ENCODE measurements at regions not wholly inside any gene's neighbourhood (a gene's known extent, or its start where the extent isn't known, plus 50 kb on each side); places are given as distances from the start of the nearest gene placed in this dataset.
A peak's percentile ranks its signal among the peaks of the same experiment; 100 is the strongest.

- H3K27me3 Mint-ChIP-seq: peaks cover 0 to 28% (median 0%) of the 10 kb centered on the region in 5 donors
- H3K27ac Mint-ChIP-seq: no peak overlapping the region
- no peak overlapping the region for H3K4me3 Mint-ChIP-seq
- DNase-seq: no peak
- peaks cover 0 to 7% (median 0%) of the 10 kb centered on the region in 5 donors for H3K36me3 Mint-ChIP-seq
- H3K27me3 ChIP-seq (ENCODE audit: control insufficient read depth in 2 of 2, insufficient read depth in 2 of 2, low read length in 2 of 2): no peaks in the 10 kb centered on the region
- no peaks in the 10 kb centered on the region for H3K36me3 ChIP-seq (ENCODE audit: control insufficient read depth in 2 of 3, insufficient read depth in 3 of 3, low read length in 3 of 3)
- peaks cover 0 to 25% (median 11%) of the 10 kb centered on the region in 11 donors for H3K9me3 Mint-ChIP-seq
- H3K4me1 Mint-ChIP-seq: no peaks in the 10 kb centered on the region
- ChIA-PET POLR2A (no interaction called here), CTCF (no interaction called here)
- H3K4me3 ChIP-seq (ENCODE audit: low read length): no peak overlapping the region
- no peak overlapping the region for H3K27ac ChIP-seq (ENCODE audit: low read depth, low read length)
- no peak for ATAC-seq
- intact Hi-C loops (cut with micrococcal nuclease): no loop called here
- H3K4me1 ChIP-seq (ENCODE audit: control insufficient read depth in 2 of 2, insufficient read depth in 2 of 2, low read length in 2 of 2): no peaks in the 10 kb centered on the region
- peaks cover 0 to 16% (median 0%) of the 10 kb centered on the region in 3 experiments for H3K9me3 ChIP-seq (ENCODE audit: control insufficient read depth in 2 of 3, low read length in 3 of 3)
Measured at GRCh38 chr11:71329165-71329510, 76.8 kb upstream of the SHANK2 start.

GRCh38 chr11:71327156-71328085 is 75.0 kb upstream of the SHANK2 start:
- no peaks in the 10 kb centered on the region for H3K4me1 ChIP-seq (ENCODE audit: control insufficient read depth in 2 of 2, insufficient read depth in 2 of 2, low read length in 2 of 2)
- no peaks in the 10 kb centered on the region for H3K36me3 ChIP-seq (ENCODE audit: control insufficient read depth in 2 of 3, insufficient read depth in 3 of 3, low read length in 3 of 3)
- Mint-ChIP-seq H3K9me3 (peaks cover 0 to 10% (median 2%) of the 10 kb centered on the region in 11 donors), H3K27ac (no peak overlapping the region), H3K4me3 (no peak overlapping the region), H3K27me3 (peaks cover 0 to 39% (median 8%) of the 10 kb centered on the region in 5 donors), H3K36me3 (peaks cover 0 to under 1% (median 0%) of the 10 kb centered on the region in 5 donors), H3K4me1 (no peaks in the 10 kb centered on the region)
- POLR2A ChIA-PET: no interaction called here
- intact Hi-C loops (cut with micrococcal nuclease): no loop called here
- DNase-seq (no peak), ATAC-seq (no peak)
- no peaks in the 10 kb centered on the region for H3K9me3 ChIP-seq (ENCODE audit: control insufficient read depth in 2 of 3, low read length in 3 of 3)
- no peak overlapping the region for H3K4me3 ChIP-seq (ENCODE audit: low read length)
- H3K27ac ChIP-seq (ENCODE audit: low read depth, low read length): no peak overlapping the region
- H3K27me3 ChIP-seq (ENCODE audit: control insufficient read depth in 2 of 2, insufficient read depth in 2 of 2, low read length in 2 of 2): no peaks in the 10 kb centered on the region
- CTCF ChIA-PET: no interaction called here

- DNase-seq: no peak
- ChIA-PET CTCF (no interaction called here), POLR2A (no interaction called here)
- Mint-ChIP-seq H3K27me3 (peaks cover 0 to 39% (median 8%) of the 10 kb centered on the region in 5 donors), H3K4me3 (no peak overlapping the region), H3K4me1 (no peaks in the 10 kb centered on the region), H3K9me3 (peaks cover 0 to 3% (median 0%) of the 10 kb centered on the region in 11 donors), H3K27ac (no peak overlapping the region), H3K36me3 (peaks cover 0 to under 1% (median 0%) of the 10 kb centered on the region in 5 donors)
- Histone ChIP-seq H3K27ac (ENCODE audit: low read depth, low read length) (no peak overlapping the region), H3K27me3 (ENCODE audit: control insufficient read depth in 2 of 2, insufficient read depth in 2 of 2, low read length in 2 of 2) (no peaks in the 10 kb centered on the region), H3K9me3 (ENCODE audit: control insufficient read depth in 2 of 3, low read length in 3 of 3) (no peaks in the 10 kb centered on the region), H3K4me1 (ENCODE audit: control insufficient read depth in 2 of 2, insufficient read depth in 2 of 2, low read length in 2 of 2) (no peaks in the 10 kb centered on the region), H3K4me3 (ENCODE audit: low read length) (no peak overlapping the region), H3K36me3 (ENCODE audit: control insufficient read depth in 2 of 3, insufficient read depth in 3 of 3, low read length in 3 of 3) (no peaks in the 10 kb centered on the region)
- no peak for ATAC-seq
- intact Hi-C loops (cut with micrococcal nuclease): no loop called here
Measured at GRCh38 chr11:71326328-71326940, 74.1 kb upstream of the SHANK2 start.

- no peak for DNase-seq
Measured at GRCh38 chr11:71325418-71326327, 73.3 kb upstream of the SHANK2 start.

GRCh38 chr11:71324788-71325417 is 72.5 kb upstream of the SHANK2 start:
- H3K27ac Mint-ChIP-seq: peak overlapping the region in 1 of 9 donors; percentile 28
- ATAC-seq: no peak
- H3K9me3 ChIP-seq (ENCODE audit: control insufficient read depth in 2 of 3, low read length in 3 of 3): no peaks in the 10 kb centered on the region

More at GRCh38 chr11:71325418-71326327, 73.3 kb upstream of the SHANK2 start:
- Mint-ChIP-seq H3K4me3 (no peak overlapping the region), H3K36me3 (peaks cover 0 to 4% (median 0%) of the 10 kb centered on the region in 5 donors), H3K27me3 (peaks cover 0 to 39% (median 15%) of the 10 kb centered on the region in 5 donors), H3K4me1 (no peaks in the 10 kb centered on the region), H3K27ac (peak overlapping the region in 1 of 9 donors; percentile 28), H3K9me3 (no peaks in the 10 kb centered on the region)
- Histone ChIP-seq H3K27me3 (ENCODE audit: control insufficient read depth in 2 of 2, insufficient read depth in 2 of 2, low read length in 2 of 2) (no peaks in the 10 kb centered on the region), H3K4me3 (ENCODE audit: low read length) (no peak overlapping the region), H3K27ac (ENCODE audit: low read depth, low read length) (no peak overlapping the region), H3K4me1 (ENCODE audit: control insufficient read depth in 2 of 2, insufficient read depth in 2 of 2, low read length in 2 of 2) (no peaks in the 10 kb centered on the region), H3K9me3 (ENCODE audit: control insufficient read depth in 2 of 3, low read length in 3 of 3) (no peaks in the 10 kb centered on the region), H3K36me3 (ENCODE audit: control insufficient read depth in 2 of 3, insufficient read depth in 3 of 3, low read length in 3 of 3) (no peaks in the 10 kb centered on the region)
- ChIA-PET CTCF (no interaction called here), POLR2A (no interaction called here)
- intact Hi-C loops (cut with micrococcal nuclease): no loop called here
- no peak for ATAC-seq

GRCh38 chr11:71323876-71324526 is 71.6 kb upstream of the SHANK2 start:
- intact Hi-C loops (cut with micrococcal nuclease): no loop called here
- ChIA-PET CTCF (no interaction called here), POLR2A (no interaction called here)
- H3K27me3 ChIP-seq (ENCODE audit: control insufficient read depth in 2 of 2, insufficient read depth in 2 of 2, low read length in 2 of 2): no peaks in the 10 kb centered on the region
- no peak overlapping the region for H3K27ac ChIP-seq (ENCODE audit: low read depth, low read length)
- Mint-ChIP-seq H3K36me3 (peaks cover 0 to 9% (median 0%) of the 10 kb centered on the region in 5 donors), H3K9me3 (peaks cover 0 to 6% (median 4%) of the 10 kb centered on the region in 11 donors), H3K27me3 (peaks cover 0 to 46% (median 23%) of the 10 kb centered on the region in 5 donors), H3K4me3 (no peak overlapping the region), H3K27ac (no peak overlapping the region), H3K4me1 (no peaks in the 10 kb centered on the region)
- H3K4me1 ChIP-seq (ENCODE audit: control insufficient read depth in 2 of 2, insufficient read depth in 2 of 2, low read length in 2 of 2): no peaks in the 10 kb centered on the region
- ATAC-seq (no peak), DNase-seq (no peak)
- no peaks in the 10 kb centered on the region for H3K9me3 ChIP-seq (ENCODE audit: control insufficient read depth in 2 of 3, low read length in 3 of 3)
- H3K36me3 ChIP-seq (ENCODE audit: control insufficient read depth in 2 of 3, insufficient read depth in 3 of 3, low read length in 3 of 3): no peaks in the 10 kb centered on the region
- H3K4me3 ChIP-seq (ENCODE audit: low read length): no peak overlapping the region

More at GRCh38 chr11:71324788-71325417, 72.5 kb upstream of the SHANK2 start:
- peaks cover 0 to 4% (median 0%) of the 10 kb centered on the region in 5 donors for H3K36me3 Mint-ChIP-seq
- no peaks in the 10 kb centered on the region for H3K4me1 Mint-ChIP-seq
- Histone ChIP-seq H3K27ac (ENCODE audit: low read depth, low read length) (no peak overlapping the region), H3K36me3 (ENCODE audit: control insufficient read depth in 2 of 3, insufficient read depth in 3 of 3, low read length in 3 of 3) (no peaks in the 10 kb centered on the region), H3K4me3 (ENCODE audit: low read length) (no peak overlapping the region), H3K4me1 (ENCODE audit: control insufficient read depth in 2 of 2, insufficient read depth in 2 of 2, low read length in 2 of 2) (no peaks in the 10 kb centered on the region), H3K27me3 (ENCODE audit: control insufficient read depth in 2 of 2, insufficient read depth in 2 of 2, low read length in 2 of 2) (no peaks in the 10 kb centered on the region)
- H3K4me3 Mint-ChIP-seq: no peak overlapping the region
- intact Hi-C loops (cut with micrococcal nuclease): no loop called here
- CTCF ChIA-PET: no interaction called here
- no peaks in the 10 kb centered on the region for H3K9me3 Mint-ChIP-seq
- POLR2A ChIA-PET: no interaction called here
- H3K27me3 Mint-ChIP-seq: peaks cover 0 to 38% (median 18%) of the 10 kb centered on the region in 5 donors
- DNase-seq: no peak

Data from naive thymus-derived CD4-positive, alpha-beta T cell (primary cell).